GM12878 (cell line): ENCODE measurements at regions not wholly inside any gene's neighbourhood (a gene's known extent, or its start where the extent isn't known, plus 50 kb on each side); places are given as distances from the start of the nearest gene placed in this dataset.

Experiments
- ATAC-seq: fragments of 200-7000 bp; cut with Tn5 transposase; 3 replicates; pipeline ENCODE4 v1.9.1; 2020; ENCODE audit warnings: mild to moderate bottlenecking, moderate library complexity
- BruUV-seq: library from RNA; stranded (reverse); fragments of 400-500 nt; replicated peaks from 2 replicates; lab custom pipeline; 2021; lab: Mats Ljungman, UMichigan
- CTCF ChIA-PET: fragments of 300-600 bp; sonication (Branson Sonifier 250); formaldehyde crosslinking; extraction: SDS; loops from one replicate; lab custom pipeline; 2021; ENCODE audit warnings: inconsistent platforms; lab: Yijun Ruan, JAX
- POLR2A ChIA-PET: fragments of 350-600 bp; formaldehyde crosslinking; extraction: SDS; loops from one replicate; lab custom pipeline; 2021; ENCODE audit warnings: inconsistent platforms; lab: Charles Lee
- RAD21 ChIA-PET: fragments of 300-600 bp; sonication (Branson Sonifier 250); formaldehyde crosslinking; loops from one replicate; lab custom pipeline; 2023; ENCODE audit warnings: antibody characterized with exemption; ENCODE audit not compliant: unreplicated experiment; lab: Charles Lee
- SMC1A ChIA-PET: fragments of 300-600 bp; sonication (Branson Sonifier 250); formaldehyde crosslinking; loops from one replicate; lab custom pipeline; 2023; ENCODE audit not compliant: unreplicated experiment, uncharacterized antibody; lab: Charles Lee
- DNase-seq: peaks from one replicate; pipeline ENCODE4 v3.0.0-alpha.2; 2011; ENCODE audit warnings: low read depth, low spot score
- FAIRE-seq: peaks from 3 replicates; lab custom pipeline; 2011; peaks lifted over from hg19 to GRCh38; lab: Jason Lieb, UNC
- H2AFZ ChIP-seq: 2 replicates; pipeline ENCODE4 v1.6.0; 2011; ENCODE audit warnings: low read depth, low read length, control low read depth; ENCODE audit not compliant: control insufficient read depth
- H3K27ac ChIP-seq: 2 replicates; pipeline ENCODE4 v1.5.1; 2011; ENCODE audit warnings: control low read depth; ENCODE audit not compliant: control insufficient read depth, insufficient read depth
- H3K27me3 ChIP-seq, 2 experiments: replicated peaks in 1 of 2; 2 replicates each; pipeline versions ENCODE4 v1.6.0 to v1.6.1; 2011; ENCODE audit warnings: low read length in 1 of 2; ENCODE audit not compliant: control insufficient read depth in 2 of 2, insufficient read depth in 2 of 2
- H3K36me3 ChIP-seq, 2 experiments: 2 replicates each; pipeline ENCODE4 v1.5.1; 2011; ENCODE audit warnings: low read length in 1 of 2; ENCODE audit not compliant: control insufficient read depth in 2 of 2, insufficient read depth in 2 of 2
- H3K4me1 ChIP-seq: 2 replicates; pipeline ENCODE4 v1.6.1; 2011; ENCODE audit warnings: mild to moderate bottlenecking, low read length, moderate library complexity, mixed read lengths; ENCODE audit not compliant: control insufficient read depth, insufficient read depth
- H3K4me2 ChIP-seq: 2 replicates; pipeline ENCODE4 v1.6.0; 2011; ENCODE audit warnings: control low read depth; ENCODE audit not compliant: control insufficient read depth, insufficient read depth
- H3K4me3 ChIP-seq: fragments of 200-600 bp; sonication (generic); 2 replicates; pipeline ENCODE4 v1.5.1; 2016
- H3K79me2 ChIP-seq: 2 replicates; pipeline ENCODE4 v1.6.0; 2011; ENCODE audit warnings: low read length; ENCODE audit not compliant: control insufficient read depth, insufficient read depth
- H3K9ac ChIP-seq: 2 replicates; pipeline ENCODE4 v1.8.0; 2011; ENCODE audit warnings: low read length, control low read depth, mixed read lengths; ENCODE audit not compliant: control insufficient read depth, insufficient read depth
- H3K9me3 ChIP-seq: replicated peaks from 3 replicates; pipeline ENCODE4 v1.5.1; 2011; ENCODE audit warnings: mild to moderate bottlenecking, low read length; ENCODE audit not compliant: control insufficient read depth, insufficient read depth
- H4K20me1 ChIP-seq: 2 replicates; pipeline ENCODE4 v1.6.0; 2011; ENCODE audit not compliant: control insufficient read depth, insufficient read depth
- BCL11A ChIP-seq: IDR thresholded peaks from 2 replicates; pipeline ENCODE4 v1.6.1; 2011; ENCODE audit warnings: low read depth, low read length
- BCL3 ChIP-seq: IDR thresholded peaks from 2 replicates; pipeline ENCODE4 v1.6.1; 2011; ENCODE audit warnings: borderline replicate concordance, low read depth, mild to moderate bottlenecking, moderate library complexity, low read length; ENCODE audit not compliant: insufficient read depth, poor library complexity, severe bottlenecking
- CREM ChIP-seq: IDR thresholded peaks from 2 replicates; pipeline ENCODE4 v1.6.1; 2014; ENCODE audit warnings: antibody characterized with exemption, low read depth
- DPF2 ChIP-seq: fragments of 450-650 bp; IDR thresholded peaks from 2 replicates; pipeline ENCODE4 v1.6.1; 2017; ENCODE audit warnings: mild to moderate bottlenecking
- E2F4 ChIP-seq: IDR thresholded peaks from 2 replicates; pipeline ENCODE4 v1.6.1; 2012; ENCODE audit warnings: low read depth, low read length, improper control_type of control experiment
- EGR1 ChIP-seq, 2 experiments: IDR thresholded peaks; 1 replicate in 1 of 2; 2 replicates in 1 of 2; pipeline ENCODE4 v1.6.1; 2011 to 2012; ENCODE audit warnings: low read depth in 2 of 2, low read length in 2 of 2, borderline replicate concordance in 1 of 2, mild to moderate bottlenecking in 1 of 2, moderate library complexity in 1 of 2
- IRF4 ChIP-seq: IDR thresholded peaks from 2 replicates; pipeline ENCODE4 v1.6.1; 2011; ENCODE audit warnings: low read depth, low read length
- NFIC ChIP-seq: IDR thresholded peaks from 2 replicates; pipeline ENCODE4 v1.6.1; 2012; ENCODE audit warnings: low read depth, mild to moderate bottlenecking, inconsistent platforms, low read length, moderate library complexity
- NR2C2 ChIP-seq: IDR thresholded peaks from 2 replicates; pipeline ENCODE4 v1.6.1; 2011; ENCODE audit warnings: borderline replicate concordance, low read depth; ENCODE audit not compliant: control insufficient read depth, insufficient read length
- PBX3 ChIP-seq: IDR thresholded peaks from 2 replicates; pipeline ENCODE4 v1.6.1; 2011; ENCODE audit warnings: mild to moderate bottlenecking, low read depth, low read length, moderate library complexity; ENCODE audit not compliant: insufficient replicate concordance
- POLR2AphosphoS2 ChIP-seq: IDR thresholded peaks from 2 replicates; pipeline ENCODE4 v1.6.1; 2011; ENCODE audit warnings: low read depth, mild to moderate bottlenecking, low read length, improper control_type of control experiment, moderate library complexity
- SMAD1 ChIP-seq: fragments of 450-650 bp; IDR thresholded peaks from 2 replicates; pipeline ENCODE4 v1.6.1; 2018; ENCODE audit warnings: mild to moderate bottlenecking, low read depth; ENCODE audit not compliant: partially characterized antibody
- SP1 ChIP-seq: IDR thresholded peaks from one replicate; pipeline ENCODE4 v1.6.1; 2011; ENCODE audit warnings: low read depth, low read length
- USF2 ChIP-seq: IDR thresholded peaks from 2 replicates; pipeline ENCODE4 v1.6.1; 2011; ENCODE audit warnings: low read depth, low read length, improper control_type of control experiment, borderline replicate concordance
- ZBED1 ChIP-seq: IDR thresholded peaks from 2 replicates; pipeline ENCODE4 v1.6.1; 2016; ENCODE audit warnings: borderline replicate concordance
- ZNF207 ChIP-seq: fragments of 450-650 bp; IDR thresholded peaks from 2 replicates; pipeline ENCODE4 v1.6.1; 2014; ENCODE audit warnings: antibody characterized with exemption, mild to moderate bottlenecking, borderline replicate concordance
- WGBS: methylation state at CpG from one replicate; pipeline ENCODE4 v1.1.6; 2016; ENCODE audit warnings: low lambda C conversion rate; ENCODE audit not compliant: insufficient replicate concordance, insufficient coverage; ENCODE audit errors: missing lambda C conversion rate; 5-methylcytosine and 5-hydroxymethylcytosine counted together
- in situ Hi-C: fragments of 300-500 bp; cut with MboI; formaldehyde crosslinking; loops from 9 replicates; pipeline ENCODE4 v1.14.3; 2018; ENCODE audit warnings: mixed read lengths
- intact Hi-C: fragments of 100-400 bp; cut with micrococcal nuclease; formaldehyde crosslinking; loops from one replicate; pipeline ENCODE4 v1.14.2; 2022; ENCODE audit not compliant: unreplicated experiment

GRCh38 chr10:52875336-52875735, 102.8 kb upstream of the MBL2 start:
- in situ Hi-C loops (no loop called here), intact Hi-C loops (no loop called here)
- Histone ChIP-seq H3K4me3 (no peak overlapping the region), H2AFZ (no peak overlapping the region), H3K4me2 (no peak overlapping the region), H3K9ac (no peak overlapping the region), H4K20me1 (no peaks in the 10 kb centered on the region), H3K79me2 (no peaks in the 10 kb centered on the region), H3K27ac (no peak overlapping the region), H3K27me3 (no peaks in the 10 kb centered on the region; a peak in 1 of 4 replicates), H3K4me1 (no peaks in the 10 kb centered on the region), H3K9me3 (no peaks in the 10 kb centered on the region), H3K36me3 (no peaks in the 10 kb centered on the region)
- WGBS = 48% methylated on average over 2 of the region's 2 CpGs
- ATAC-seq (no peak), FAIRE-seq (no peak), DNase-seq (no peak)
- TF ChIP-seq IRF4 = no peak
- TF ChIP-seq SP1 = no peak
- TF ChIP-seq CREM = no peak
- no peak for TF ChIP-seq POLR2AphosphoS2
- no peak for TF ChIP-seq NR2C2
- TF ChIP-seq USF2 = no peak
- TF ChIP-seq EGR1 (IDR thresholded peaks at IDR 0.05; ENCODE audit: borderline replicate concordance in 1 of 2, low read depth in 2 of 2, low read length in 2 of 2) = no peak
- TF ChIP-seq BCL11A = no peak
- TF ChIP-seq PBX3 = no peak
- TF ChIP-seq BCL3 = no peak
- no peak for TF ChIP-seq ZNF207
- TF ChIP-seq E2F4 = no peak
- TF ChIP-seq NFIC = no peak
- TF ChIP-seq SMAD1 = no peak
- no peak for TF ChIP-seq DPF2
- TF ChIP-seq ZBED1 = no peak
- BruUV-seq = no TSS peak
- RAD21 ChIA-PET = no interaction called here
- CTCF ChIA-PET = no interaction called here
- POLR2A ChIA-PET = no interaction called here
- SMC1A ChIA-PET = interaction anchor here (1.1 kb wide), 1 partner anchor 14 kb away, joined by 3 read pairs; no protein-coding TSS in a partner anchor
